ENCODE measurements at regions not wholly inside any gene's neighbourhood (a gene's known extent, or its start where the extent isn't known, plus 50 kb on each side); places are given as distances from the start of the nearest gene placed in this dataset.

DNA sequence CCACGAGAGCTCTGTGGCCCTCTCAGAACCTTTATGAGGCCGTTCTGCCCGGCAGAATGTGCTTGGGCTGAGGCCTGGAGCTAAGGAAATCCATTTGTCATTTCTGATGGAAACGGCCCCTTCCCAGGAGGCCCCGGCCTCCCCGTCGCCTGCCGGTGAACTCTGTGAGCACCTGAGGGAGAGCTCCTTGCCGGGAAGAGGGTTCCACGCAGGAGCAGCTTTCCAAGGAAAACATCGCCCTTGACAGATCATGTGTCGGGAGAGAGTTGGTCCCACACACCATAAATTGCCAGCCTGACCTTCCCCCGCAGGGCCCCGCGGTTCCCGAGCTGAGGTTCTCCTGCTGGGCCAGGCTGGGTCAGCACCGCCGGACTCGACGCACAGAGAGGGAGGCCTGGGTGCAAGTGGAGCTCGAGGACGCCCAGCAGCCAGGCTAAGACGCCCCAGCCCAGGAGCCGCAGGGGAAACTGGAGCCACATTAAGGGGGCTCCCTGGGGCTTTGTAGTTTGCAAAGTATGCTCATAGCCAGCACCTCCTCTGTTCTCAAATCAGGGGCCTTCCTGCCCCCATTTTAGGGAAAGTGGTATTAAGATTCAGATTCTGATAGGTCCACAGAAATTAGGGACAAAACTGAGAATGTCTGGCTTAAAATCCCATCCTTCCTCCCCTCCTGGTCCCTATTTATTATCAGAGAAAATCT lies 239.5 kb downstream of the FOXD2 start:
- no peak overlapping the region for H3K4me3 ChIP-seq
- no peaks in the 10 kb centered on the region for H3K27me3 ChIP-seq
- no peaks in the 10 kb centered on the region for H3K36me3 ChIP-seq
- no peak for FAIRE-seq
- DNase-seq: peak in 1 of 6 donors; percentile 49
- 68 to 70% methylated on average over 24 of the region's 24 CpGs for WGBS, 2 donors
- no peaks in the 10 kb centered on the region for H3K9me3 ChIP-seq
- intact Hi-C loops (cut with DNase I): no loop called here
- no peak overlapping the region for H3K27ac ChIP-seq
- H3K4me1 ChIP-seq: no peaks in the 10 kb centered on the region
- TF ChIP-seq, protein P1, sequence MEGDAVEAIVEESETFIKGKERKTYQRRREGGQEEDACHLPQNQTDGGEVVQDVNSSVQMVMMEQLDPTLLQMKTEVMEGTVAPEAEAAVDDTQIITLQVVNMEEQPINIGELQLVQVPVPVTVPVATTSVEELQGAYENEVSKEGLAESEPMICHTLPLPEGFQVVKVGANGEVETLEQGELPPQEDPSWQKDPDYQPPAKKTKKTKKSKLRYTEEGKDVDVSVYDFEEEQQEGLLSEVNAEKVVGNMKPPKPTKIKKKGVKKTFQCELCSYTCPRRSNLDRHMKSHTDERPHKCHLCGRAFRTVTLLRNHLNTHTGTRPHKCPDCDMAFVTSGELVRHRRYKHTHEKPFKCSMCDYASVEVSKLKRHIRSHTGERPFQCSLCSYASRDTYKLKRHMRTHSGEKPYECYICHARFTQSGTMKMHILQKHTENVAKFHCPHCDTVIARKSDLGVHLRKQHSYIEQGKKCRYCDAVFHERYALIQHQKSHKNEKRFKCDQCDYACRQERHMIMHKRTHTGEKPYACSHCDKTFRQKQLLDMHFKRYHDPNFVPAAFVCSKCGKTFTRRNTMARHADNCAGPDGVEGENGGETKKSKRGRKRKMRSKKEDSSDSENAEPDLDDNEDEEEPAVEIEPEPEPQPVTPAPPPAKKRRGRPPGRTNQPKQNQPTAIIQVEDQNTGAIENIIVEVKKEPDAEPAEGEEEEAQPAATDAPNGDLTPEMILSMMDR (IDR thresholded peaks at IDR 0.05): no peak
- ATAC-seq: no peak

GRCh38 chr1:47678464-47678980 lies 240.7 kb downstream of the FOXD2 start:
- no peaks in the 10 kb centered on the region for H3K9me3 ChIP-seq
- no peak overlapping the region for H3K27ac ChIP-seq
- H3K27me3 ChIP-seq: no peaks in the 10 kb centered on the region
- WGBS, 2 donors: 70 to 79% methylated on average over 4 of the region's 4 CpGs
- FAIRE-seq (no peak), DNase-seq (peak in 1 of 6 donors; percentile 6), ATAC-seq (no peak)
- TF ChIP-seq, protein P1 (IDR thresholded peaks at IDR 0.05): no peak
- H3K36me3 ChIP-seq: no peaks in the 10 kb centered on the region
- intact Hi-C loops (cut with DNase I): no loop called here
- H3K4me3 ChIP-seq: no peak overlapping the region
- no peaks in the 10 kb centered on the region for H3K4me1 ChIP-seq

DNA sequence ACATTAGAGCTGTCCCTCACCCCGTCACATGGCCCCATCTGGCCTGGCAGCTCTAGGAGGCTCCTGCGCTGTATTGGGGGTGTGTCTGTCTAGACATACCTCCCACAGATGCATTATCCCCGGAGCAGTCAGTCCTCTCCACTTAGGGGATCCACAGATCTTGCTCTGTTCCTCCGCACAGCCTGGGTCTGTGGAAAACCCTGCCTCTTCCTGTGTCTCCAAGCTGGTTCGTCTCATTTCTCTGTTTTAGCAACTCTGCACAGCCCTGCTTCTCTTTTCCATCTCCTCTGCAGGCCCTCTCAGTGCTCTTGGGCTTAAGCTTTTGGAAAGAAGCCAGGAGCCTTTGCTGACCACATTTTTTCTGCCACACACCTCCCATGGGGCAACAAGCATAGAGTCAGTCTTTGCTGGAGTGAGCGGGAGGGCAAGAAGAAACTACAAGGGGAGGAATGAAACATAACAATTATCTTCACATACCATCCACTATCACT lies 241.5 kb downstream of the FOXD2 start:
- TF ChIP-seq, protein P1 (IDR thresholded peaks at IDR 0.05): no peak
- H3K4me3 ChIP-seq: no peak overlapping the region
- no peaks in the 10 kb centered on the region for H3K27me3 ChIP-seq
- H3K27ac ChIP-seq: no peak overlapping the region
- DNase-seq: peak in 1 of 6 donors; percentile 32
- H3K36me3 ChIP-seq: no peaks in the 10 kb centered on the region
- intact Hi-C loops (cut with DNase I): no loop called here
- H3K9me3 ChIP-seq: no peaks in the 10 kb centered on the region
- peak in 2 of 4 donors; percentile 29 to 34 for ATAC-seq
- FAIRE-seq: no peak
- H3K4me1 ChIP-seq: no peaks in the 10 kb centered on the region
- WGBS, 2 donors: 67 to 69% methylated on average over 6 of the region's 6 CpGs

- DNase-seq (peak in 1 of 6 donors; percentile 24), FAIRE-seq (no peak), ATAC-seq (no peak)
- Histone ChIP-seq H3K27ac (no peak overlapping the region), H3K27me3 (no peaks in the 10 kb centered on the region), H3K4me3 (no peak overlapping the region), H3K4me1 (no peaks in the 10 kb centered on the region), H3K36me3 (no peaks in the 10 kb centered on the region), H3K9me3 (no peaks in the 10 kb centered on the region)
- TF ChIP-seq, protein P1 (IDR thresholded peaks at IDR 0.05): no peak
- intact Hi-C loops (cut with DNase I): no loop called here
- 87 to 89% methylated on average over 7 of the region's 7 CpGs for WGBS, 2 donors
Observed at GRCh38 chr1:47679826-47680225, 242.0 kb downstream of the FOXD2 start.

Measured in pancreas (tissue), 10 donors.